GM23338 (cell line): ENCODE measurements at regions not wholly inside any gene's neighbourhood (a gene's known extent, or its start where the extent isn't known, plus 50 kb on each side); places are given as distances from the start of the nearest gene placed in this dataset.

Experiments
- ATAC-seq: fragments of 200-7000 bp; cut with Tn5 transposase; 3 replicates; pipeline ENCODE4 v1.9.1; 2020
- DNase-seq: peaks from one replicate; pipeline ENCODE4 v3.0.0-alpha.2; 2015; ENCODE audit warnings: low spot score
- H2AFZ ChIP-seq: fragments of 200-600 bp; sonication (generic); 2 replicates; pipeline ENCODE4 v1.8.0; 2016; ENCODE audit warnings: antibody characterized with exemption, mild to moderate bottlenecking, moderate library complexity
- H3F3A ChIP-seq: fragments of 200-600 bp; sonication (generic); replicated peaks from 2 replicates; pipeline ENCODE4 v1.8.0; 2017; ENCODE audit warnings: antibody characterized with exemption, mixed run types, low read depth
- H3K27ac ChIP-seq: fragments of 200-600 bp; sonication (generic); 2 replicates; pipeline ENCODE4 v1.6.1; 2016; ENCODE audit warnings: low read depth
- H3K27me3 ChIP-seq: fragments of 200-600 bp; sonication (generic); 2 replicates; pipeline ENCODE4 v1.8.0; 2016; ENCODE audit warnings: mild to moderate bottlenecking, mixed run types, moderate library complexity; ENCODE audit not compliant: insufficient read depth
- H3K36me3 ChIP-seq: fragments of 200-600 bp; sonication (generic); 2 replicates; pipeline ENCODE4 v1.8.0; 2016; ENCODE audit warnings: mild to moderate bottlenecking; ENCODE audit not compliant: insufficient read depth
- H3K4me1 ChIP-seq: fragments of 200-600 bp; sonication (generic); 2 replicates; pipeline ENCODE4 v1.8.0; 2016; ENCODE audit warnings: mild to moderate bottlenecking, moderate library complexity; ENCODE audit not compliant: insufficient read depth
- H3K4me2 ChIP-seq: fragments of 200-600 bp; sonication (generic); 2 replicates; pipeline ENCODE4 v1.7.1; 2017; ENCODE audit warnings: mixed run types
- H3K4me3 ChIP-seq: fragments of 200-600 bp; sonication (generic); 2 replicates; pipeline ENCODE4 v1.6.1; 2016; ENCODE audit warnings: mixed run types
- H3K79me2 ChIP-seq: fragments of 200-600 bp; sonication (generic); replicated peaks from 2 replicates; pipeline ENCODE4 v1.8.0; 2017; ENCODE audit warnings: mild to moderate bottlenecking; ENCODE audit not compliant: insufficient read depth
- H3K9me2 ChIP-seq: fragments of 200-600 bp; sonication (generic); 2 replicates; pipeline ENCODE4 v1.8.0; 2017; ENCODE audit not compliant: insufficient read depth
- H4K20me1 ChIP-seq: fragments of 200-600 bp; sonication (generic); replicated peaks from 2 replicates; pipeline ENCODE4 v1.8.0; 2017; ENCODE audit warnings: mild to moderate bottlenecking; ENCODE audit not compliant: insufficient read depth
- H3K27ac Mint-ChIP-seq: 2 replicates; pipeline ENCODE4 v1.8.0; 2020; ENCODE audit warnings: inconsistent platforms, mild to moderate bottlenecking, moderate library complexity, mixed read lengths
- H3K27me3 Mint-ChIP-seq: 3 replicates; pipeline ENCODE4 v1.8.0; 2022; ENCODE audit warnings: low read depth, mild to moderate bottlenecking, moderate library complexity, mixed read lengths, inconsistent platforms; ENCODE audit not compliant: insufficient read depth, poor library complexity
- H3K36me3 Mint-ChIP-seq: 3 replicates; pipeline ENCODE4 v1.8.0; 2021; ENCODE audit warnings: low read depth, mild to moderate bottlenecking, inconsistent platforms, moderate library complexity, mixed read lengths
- H3K4me1 Mint-ChIP-seq: 3 replicates; pipeline ENCODE4 v1.8.0; 2020; ENCODE audit warnings: mild to moderate bottlenecking, inconsistent platforms, mixed read lengths
- H3K4me3 Mint-ChIP-seq: 3 replicates; pipeline ENCODE4 v1.8.0; 2021; ENCODE audit warnings: moderate library complexity, mild to moderate bottlenecking, inconsistent platforms, mixed read lengths
- H3K9me3 Mint-ChIP-seq: 3 replicates; pipeline ENCODE4 v1.8.0; 2020; ENCODE audit warnings: moderate library complexity, mild to moderate bottlenecking, inconsistent platforms, mixed read lengths
- CREB1 ChIP-seq: fragments of 250-450 bp; sonication (Bioruptor Pico); IDR thresholded peaks from 2 replicates; pipeline ENCODE4 v1.5.0; 2020; ENCODE audit warnings: low read depth, mild to moderate bottlenecking, moderate library complexity
- EZH2 ChIP-seq: fragments of 200-600 bp; sonication (generic); IDR thresholded peaks from one replicate; pipeline ENCODE4 v1.8.0; 2017; ENCODE audit warnings: antibody characterized with exemption, mild to moderate bottlenecking, low read depth; ENCODE audit not compliant: unreplicated experiment
- EZH2phosphoT487 ChIP-seq: fragments of 200-600 bp; sonication (generic); IDR thresholded peaks from one replicate; pipeline ENCODE4 v1.8.1; 2018; ENCODE audit warnings: antibody characterized with exemption; ENCODE audit not compliant: unreplicated experiment
- JUNB ChIP-seq: IDR thresholded peaks from one replicate; pipeline ENCODE4 v1.6.1; 2016; ENCODE audit warnings: antibody characterized with exemption; ENCODE audit not compliant: unreplicated experiment
- POLR2AphosphoS5 ChIP-seq: IDR thresholded peaks from 2 replicates; pipeline ENCODE4 v1.6.1; 2016; ENCODE audit warnings: antibody characterized with exemption, low read depth
- STAT1 ChIP-seq: IDR thresholded peaks from one replicate; pipeline ENCODE4 v1.6.1; 2016; ENCODE audit warnings: antibody characterized with exemption; ENCODE audit not compliant: unreplicated experiment
- ZNF114 ChIP-seq: fragments of 250-450 bp; sonication (Bioruptor Pico); IDR thresholded peaks from 2 replicates; pipeline ENCODE4 v1.5.0; 2020; ENCODE audit warnings: mild to moderate bottlenecking, moderate library complexity
- ZNF331 ChIP-seq: fragments of 250-450 bp; sonication (Bioruptor Pico); IDR thresholded peaks from 2 replicates; pipeline ENCODE4 v1.5.0; 2020; ENCODE audit warnings: low read depth, mild to moderate bottlenecking, moderate library complexity
- TF ChIP-seq, protein P1 (sequence below): fragments of 250-450 bp; sonication (Bioruptor Pico); IDR thresholded peaks from 2 replicates; pipeline ENCODE4 v1.5.0; 2020; ENCODE audit warnings: mild to moderate bottlenecking, moderate library complexity

DNA sequence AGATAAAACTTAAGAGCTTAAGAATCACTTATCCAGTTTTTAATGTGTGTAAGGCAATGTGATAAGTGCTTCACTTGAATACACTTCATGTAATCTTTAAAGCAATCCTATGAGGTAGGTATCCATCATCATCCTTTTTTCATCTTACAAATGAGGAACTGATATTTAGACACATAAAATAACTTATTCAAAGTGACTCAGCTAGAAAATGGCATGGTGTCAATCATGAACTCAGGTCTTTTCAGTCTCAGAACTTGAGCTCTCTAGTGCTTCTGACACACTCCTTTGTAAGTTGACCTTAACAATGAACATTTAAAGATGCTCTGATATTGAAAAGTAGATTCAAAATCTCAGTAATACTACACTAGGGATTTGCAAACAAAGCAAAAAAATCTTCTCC lies 224.8 kb upstream of the TEX13C start:
- ATAC-seq (no peak), DNase-seq (no peak)
- no peak overlapping the region for H3K27ac Mint-ChIP-seq
- H3K4me3 Mint-ChIP-seq, result no peak overlapping the region
- no peak for TF ChIP-seq STAT1
- no peak overlapping the region for H3K27ac ChIP-seq
- no peaks in the 10 kb centered on the region for H4K20me1 ChIP-seq
- H3K9me2 ChIP-seq, result no peaks in the 10 kb centered on the region
- H3K4me2 ChIP-seq, result no peak overlapping the region
- no peaks in the 10 kb centered on the region for H3K36me3 ChIP-seq
- no peaks in the 10 kb centered on the region for H3K27me3 Mint-ChIP-seq
- no peaks in the 10 kb centered on the region for H3K36me3 Mint-ChIP-seq
- no peaks in the 10 kb centered on the region for H3K27me3 ChIP-seq
- H3K79me2 ChIP-seq, result no peaks in the 10 kb centered on the region
- no peaks in the 10 kb centered on the region; the same call in 2 of the 3 replicates for H3K4me1 Mint-ChIP-seq
- H3K4me1 ChIP-seq, result no peaks in the 10 kb centered on the region; the same call in 1 of the 2 replicates
- no peaks in the 10 kb centered on the region for H3F3A ChIP-seq
- no peak overlapping the region for H3K4me3 ChIP-seq
- H2AFZ ChIP-seq, result no peak overlapping the region
- H3K9me3 Mint-ChIP-seq, result no peaks in the 10 kb centered on the region

DNA sequence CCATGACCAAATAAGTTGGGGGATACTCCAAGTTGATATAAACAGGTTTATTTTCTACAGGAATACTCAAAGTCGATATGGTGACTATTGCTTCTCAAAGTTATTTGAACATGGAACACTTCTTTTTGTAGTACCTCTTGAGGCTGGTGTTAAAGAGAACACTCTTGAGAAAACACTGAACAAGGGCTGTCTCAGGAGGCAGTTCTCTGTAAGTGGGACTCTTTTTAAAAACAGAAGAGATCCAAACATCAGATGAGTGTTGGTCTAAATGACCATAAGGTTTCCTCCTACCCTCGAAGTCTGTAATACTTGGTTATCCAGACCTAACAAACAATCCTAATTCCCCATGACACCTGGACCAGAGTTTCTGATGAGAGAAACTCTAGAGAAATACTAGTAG lies 223.2 kb upstream of the TEX13C start:
- Histone ChIP-seq H3K4me2 (no peak overlapping the region), H3K36me3 (no peaks in the 10 kb centered on the region), H3K27me3 (no peaks in the 10 kb centered on the region), H3K4me1 (no peaks in the 10 kb centered on the region; the same call in 1 of the 2 replicates), H3K79me2 (no peaks in the 10 kb centered on the region), H3K4me3 (no peak overlapping the region), H3K9me2 (no peaks in the 10 kb centered on the region), H3F3A (no peaks in the 10 kb centered on the region), H2AFZ (no peak overlapping the region), H4K20me1 (no peaks in the 10 kb centered on the region), H3K27ac (no peak overlapping the region)
- ATAC-seq (no peak), DNase-seq (no peak)
- H3K27me3 Mint-ChIP-seq, result no peaks in the 10 kb centered on the region
- no peaks in the 10 kb centered on the region for H3K36me3 Mint-ChIP-seq
- no peaks in the 10 kb centered on the region for H3K9me3 Mint-ChIP-seq
- no peak overlapping the region for H3K27ac Mint-ChIP-seq
- TF ChIP-seq EZH2phosphoT487 (no peak), ZNF114 (CRISPR knock-in tag) (no peak)
- no peak overlapping the region for H3K4me3 Mint-ChIP-seq
- no peaks in the 10 kb centered on the region for H3K4me1 Mint-ChIP-seq

DNA sequence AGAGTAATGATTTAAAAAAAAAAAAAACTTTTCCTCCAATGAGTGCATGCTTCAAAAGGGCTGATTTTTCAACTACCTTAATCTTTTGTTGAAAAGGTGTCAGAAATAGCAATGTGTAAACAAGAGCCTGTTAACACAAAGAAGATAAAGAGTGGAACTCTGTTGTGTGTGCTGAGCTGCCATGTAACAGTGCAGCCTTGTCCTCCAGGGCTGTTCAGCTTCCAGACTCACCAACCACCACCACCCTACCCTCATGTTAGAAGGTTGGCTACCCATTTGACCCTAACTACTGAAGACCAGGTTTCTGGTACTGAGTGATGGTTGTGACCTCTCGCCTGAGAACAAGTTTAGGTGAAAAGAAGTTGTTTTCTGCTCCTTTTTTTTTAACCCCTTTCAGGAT lies 222.8 kb upstream of the TEX13C start:
- Histone ChIP-seq H3K4me1 (no peaks in the 10 kb centered on the region; the same call in 1 of the 2 replicates), H3K4me3 (no peak overlapping the region), H3K27me3 (no peaks in the 10 kb centered on the region), H3F3A (no peaks in the 10 kb centered on the region), H3K79me2 (no peaks in the 10 kb centered on the region), H4K20me1 (no peaks in the 10 kb centered on the region), H3K36me3 (no peaks in the 10 kb centered on the region), H3K4me2 (no peak overlapping the region), H3K27ac (no peak overlapping the region), H3K9me2 (no peaks in the 10 kb centered on the region), H2AFZ (no peak overlapping the region)
- TF ChIP-seq EZH2phosphoT487, result no peak
- TF ChIP-seq, protein P1, sequence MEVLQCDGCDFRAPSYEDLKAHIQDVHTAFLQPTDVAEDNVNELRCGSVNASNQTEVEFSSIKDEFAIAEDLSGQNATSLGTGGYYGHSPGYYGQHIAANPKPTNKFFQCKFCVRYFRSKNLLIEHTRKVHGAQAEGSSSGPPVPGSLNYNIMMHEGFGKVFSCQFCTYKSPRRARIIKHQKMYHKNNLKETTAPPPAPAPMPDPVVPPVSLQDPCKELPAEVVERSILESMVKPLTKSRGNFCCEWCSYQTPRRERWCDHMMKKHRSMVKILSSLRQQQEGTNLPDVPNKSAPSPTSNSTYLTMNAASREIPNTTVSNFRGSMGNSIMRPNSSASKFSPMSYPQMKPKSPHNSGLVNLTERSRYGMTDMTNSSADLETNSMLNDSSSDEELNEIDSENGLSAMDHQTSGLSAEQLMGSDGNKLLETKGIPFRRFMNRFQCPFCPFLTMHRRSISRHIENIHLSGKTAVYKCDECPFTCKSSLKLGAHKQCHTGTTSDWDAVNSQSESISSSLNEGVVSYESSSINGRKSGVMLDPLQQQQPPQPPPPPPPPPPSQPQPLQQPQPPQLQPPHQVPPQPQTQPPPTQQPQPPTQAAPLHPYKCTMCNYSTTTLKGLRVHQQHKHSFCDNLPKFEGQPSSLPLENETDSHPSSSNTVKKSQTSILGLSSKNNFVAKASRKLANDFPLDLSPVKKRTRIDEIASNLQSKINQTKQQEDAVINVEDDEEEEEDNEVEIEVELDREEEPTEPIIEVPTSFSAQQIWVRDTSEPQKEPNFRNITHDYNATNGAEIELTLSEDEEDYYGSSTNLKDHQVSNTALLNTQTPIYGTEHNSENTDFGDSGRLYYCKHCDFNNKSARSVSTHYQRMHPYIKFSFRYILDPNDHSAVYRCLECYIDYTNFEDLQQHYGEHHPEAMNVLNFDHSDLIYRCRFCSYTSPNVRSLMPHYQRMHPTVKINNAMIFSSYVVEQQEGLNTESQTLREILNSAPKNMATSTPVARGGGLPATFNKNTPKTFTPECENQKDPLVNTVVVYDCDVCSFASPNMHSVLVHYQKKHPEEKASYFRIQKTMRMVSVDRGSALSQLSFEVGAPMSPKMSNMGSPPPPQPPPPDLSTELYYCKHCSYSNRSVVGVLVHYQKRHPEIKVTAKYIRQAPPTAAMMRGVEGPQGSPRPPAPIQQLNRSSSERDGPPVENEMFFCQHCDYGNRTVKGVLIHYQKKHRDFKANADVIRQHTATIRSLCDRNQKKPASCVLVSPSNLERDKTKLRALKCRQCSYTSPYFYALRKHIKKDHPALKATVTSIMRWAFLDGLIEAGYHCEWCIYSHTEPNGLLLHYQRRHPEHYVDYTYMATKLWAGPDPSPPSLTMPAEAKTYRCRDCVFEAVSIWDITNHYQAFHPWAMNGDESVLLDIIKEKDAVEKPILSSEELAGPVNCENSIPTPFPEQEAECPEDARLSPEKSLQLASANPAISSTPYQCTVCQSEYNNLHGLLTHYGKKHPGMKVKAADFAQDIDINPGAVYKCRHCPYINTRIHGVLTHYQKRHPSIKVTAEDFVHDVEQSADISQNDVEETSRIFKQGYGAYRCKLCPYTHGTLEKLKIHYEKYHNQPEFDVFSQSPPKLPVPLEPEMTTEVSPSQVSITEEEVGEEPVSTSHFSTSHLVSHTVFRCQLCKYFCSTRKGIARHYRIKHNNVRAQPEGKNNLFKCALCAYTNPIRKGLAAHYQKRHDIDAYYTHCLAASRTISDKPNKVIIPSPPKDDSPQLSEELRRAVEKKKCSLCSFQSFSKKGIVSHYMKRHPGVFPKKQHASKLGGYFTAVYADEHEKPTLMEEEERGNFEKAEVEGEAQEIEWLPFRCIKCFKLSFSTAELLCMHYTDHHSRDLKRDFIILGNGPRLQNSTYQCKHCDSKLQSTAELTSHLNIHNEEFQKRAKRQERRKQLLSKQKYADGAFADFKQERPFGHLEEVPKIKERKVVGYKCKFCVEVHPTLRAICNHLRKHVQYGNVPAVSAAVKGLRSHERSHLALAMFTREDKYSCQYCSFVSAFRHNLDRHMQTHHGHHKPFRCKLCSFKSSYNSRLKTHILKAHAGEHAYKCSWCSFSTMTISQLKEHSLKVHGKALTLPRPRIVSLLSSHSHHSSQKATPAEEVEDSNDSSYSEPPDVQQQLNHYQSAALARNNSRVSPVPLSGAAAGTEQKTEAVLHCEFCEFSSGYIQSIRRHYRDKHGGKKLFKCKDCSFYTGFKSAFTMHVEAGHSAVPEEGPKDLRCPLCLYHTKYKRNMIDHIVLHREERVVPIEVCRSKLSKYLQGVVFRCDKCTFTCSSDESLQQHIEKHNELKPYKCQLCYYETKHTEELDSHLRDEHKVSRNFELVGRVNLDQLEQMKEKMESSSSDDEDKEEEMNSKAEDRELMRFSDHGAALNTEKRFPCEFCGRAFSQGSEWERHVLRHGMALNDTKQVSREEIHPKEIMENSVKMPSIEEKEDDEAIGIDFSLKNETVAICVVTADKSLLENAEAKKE (CRISPR knock-in tag), result no peak
- no peak for TF ChIP-seq ZNF331 (CRISPR knock-in tag)
- TF ChIP-seq CREB1 (CRISPR knock-in tag), result no peak
- TF ChIP-seq JUNB, result no peak
- TF ChIP-seq EZH2, result no peak
- TF ChIP-seq POLR2AphosphoS5, result no peak
- H3K27me3 Mint-ChIP-seq, result no peaks in the 10 kb centered on the region
- no peak for ATAC-seq
- DNase-seq, result no peak
- H3K27ac Mint-ChIP-seq, result no peak overlapping the region
- no peaks in the 10 kb centered on the region for H3K4me1 Mint-ChIP-seq
- no peak overlapping the region for H3K4me3 Mint-ChIP-seq
- no peaks in the 10 kb centered on the region for H3K36me3 Mint-ChIP-seq
- H3K9me3 Mint-ChIP-seq, result no peaks in the 10 kb centered on the region
